Fibroblast of lung (primary cell): ENCODE measurements at regions not wholly inside any gene's neighbourhood (a gene's known extent, or its start where the extent isn't known, plus 50 kb on each side); places are given as distances from the start of the nearest gene placed in this dataset.

ENCODE experiments used
- EZH2 ChIP-seq: IDR thresholded peaks from 2 replicates; pipeline ENCODE4 v1.5.1; 2012; ENCODE audit warnings: low read length, control low read depth, mild to moderate bottlenecking; ENCODE audit errors: missing control alignments
- TF ChIP-seq, protein P1 (sequence below), 2 donors: IDR thresholded peaks in 1 of 2; conservative IDR thresholded peaks in 1 of 2; 1 replicate in 1 of 2; 2 replicates in 1 of 2; pipeline ENCODE4 v1.5.1; 2011 to 2012; ENCODE audit warnings: low read length in 2 of 2, control low read depth in 1 of 2, inconsistent platforms in 1 of 2, low read depth in 1 of 2, mild to moderate bottlenecking in 1 of 2

DNA sequence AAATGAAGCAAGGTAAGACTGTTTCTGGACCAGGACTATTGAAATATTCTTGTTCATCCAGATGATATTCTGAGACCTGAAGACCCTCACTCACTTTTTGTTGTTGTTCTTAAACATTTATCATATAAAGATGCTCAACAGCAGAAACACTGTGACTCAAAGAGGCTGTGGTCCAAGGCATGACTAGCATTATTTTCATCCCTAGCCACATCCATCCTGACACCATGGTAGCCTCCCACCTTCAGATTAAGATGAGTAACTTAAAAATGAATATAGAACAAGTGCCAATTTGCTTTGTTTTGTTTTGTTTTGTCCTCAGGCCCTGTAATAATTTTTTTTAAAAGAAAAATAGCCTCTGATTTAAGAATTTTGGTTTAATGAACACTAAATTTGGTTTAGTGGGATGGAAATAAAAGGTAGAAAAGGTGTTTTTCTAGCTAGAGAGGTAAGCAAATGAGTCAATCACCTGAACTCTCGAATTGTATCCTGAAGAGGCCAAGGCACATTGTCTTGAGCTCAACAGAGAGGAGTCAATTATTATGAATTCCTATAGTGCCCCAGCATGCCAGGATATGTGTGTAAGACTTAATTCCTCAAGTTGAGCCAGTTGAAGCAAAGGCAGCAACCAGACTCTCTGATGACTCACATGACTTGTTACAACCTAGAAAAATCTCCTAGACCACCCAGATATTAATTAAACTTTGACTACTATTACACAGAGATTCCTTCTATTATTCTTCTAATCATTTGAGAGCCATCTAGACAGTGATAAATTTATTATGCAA, 380.1 kb upstream of the TUSC1 start:
- TF ChIP-seq EZH2: no peak
- TF ChIP-seq, protein P1, sequence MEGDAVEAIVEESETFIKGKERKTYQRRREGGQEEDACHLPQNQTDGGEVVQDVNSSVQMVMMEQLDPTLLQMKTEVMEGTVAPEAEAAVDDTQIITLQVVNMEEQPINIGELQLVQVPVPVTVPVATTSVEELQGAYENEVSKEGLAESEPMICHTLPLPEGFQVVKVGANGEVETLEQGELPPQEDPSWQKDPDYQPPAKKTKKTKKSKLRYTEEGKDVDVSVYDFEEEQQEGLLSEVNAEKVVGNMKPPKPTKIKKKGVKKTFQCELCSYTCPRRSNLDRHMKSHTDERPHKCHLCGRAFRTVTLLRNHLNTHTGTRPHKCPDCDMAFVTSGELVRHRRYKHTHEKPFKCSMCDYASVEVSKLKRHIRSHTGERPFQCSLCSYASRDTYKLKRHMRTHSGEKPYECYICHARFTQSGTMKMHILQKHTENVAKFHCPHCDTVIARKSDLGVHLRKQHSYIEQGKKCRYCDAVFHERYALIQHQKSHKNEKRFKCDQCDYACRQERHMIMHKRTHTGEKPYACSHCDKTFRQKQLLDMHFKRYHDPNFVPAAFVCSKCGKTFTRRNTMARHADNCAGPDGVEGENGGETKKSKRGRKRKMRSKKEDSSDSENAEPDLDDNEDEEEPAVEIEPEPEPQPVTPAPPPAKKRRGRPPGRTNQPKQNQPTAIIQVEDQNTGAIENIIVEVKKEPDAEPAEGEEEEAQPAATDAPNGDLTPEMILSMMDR (conservative IDR thresholded peaks at IDR 0.05 in 1 of 2, IDR thresholded peaks at IDR 0.05 in 1 of 2; ENCODE audit: low read depth in 1 of 2, low read length in 2 of 2): no peak
